NOMO-1 treated with DMSO at 0.1 percent for 48 hours (cell line): ENCODE measurements at regions not wholly inside any gene's neighbourhood (a gene's known extent, or its start where the extent isn't known, plus 50 kb on each side); places are given as distances from the start of the nearest gene placed in this dataset.
A peak's percentile ranks its signal among the peaks of the same experiment; 100 is the strongest.
"Not testable (repeated sequence)": the region's sequence is repeated elsewhere in the genome, so short reads cannot be mapped to it uniquely, and the experiment has no call there.

Source experiments
- DNase-seq: peaks from one replicate; lab custom pipeline; 2025; ENCODE audit not compliant: unreplicated experiment; lab: John Stamatoyannopoulos, UW

GRCh38 chr12:131447636-131448035 lies 263.3 kb upstream of the SFSWAP start:
- DNase-seq = not testable (repeated sequence)

DNA sequence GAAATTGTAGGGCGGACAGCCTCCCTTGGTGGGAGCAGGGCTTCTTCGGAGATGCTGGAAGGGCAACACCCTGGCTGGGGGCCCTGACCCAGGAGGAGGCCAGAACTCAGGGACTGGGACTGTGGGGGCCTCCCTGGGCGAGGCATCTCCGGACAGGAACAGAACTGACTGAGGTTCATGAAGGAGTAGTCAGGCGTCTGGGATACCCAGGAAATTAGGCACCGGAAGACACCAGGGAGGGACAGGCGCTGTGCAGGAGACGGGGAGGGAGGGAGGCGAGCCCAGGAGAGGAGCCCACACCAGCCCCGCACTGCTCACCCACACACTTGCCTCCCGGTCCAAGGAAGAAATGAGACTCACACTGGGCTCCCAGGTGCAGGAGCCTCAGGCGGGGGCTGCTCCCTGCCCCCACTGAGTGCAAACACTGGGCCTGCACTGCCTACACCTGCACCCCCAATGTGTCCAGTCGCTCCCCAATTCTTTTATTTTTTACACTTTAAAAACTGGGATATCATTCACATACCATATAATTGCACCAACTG lies 262.6 kb upstream of the SFSWAP start:
- no peak for DNase-seq

DNA sequence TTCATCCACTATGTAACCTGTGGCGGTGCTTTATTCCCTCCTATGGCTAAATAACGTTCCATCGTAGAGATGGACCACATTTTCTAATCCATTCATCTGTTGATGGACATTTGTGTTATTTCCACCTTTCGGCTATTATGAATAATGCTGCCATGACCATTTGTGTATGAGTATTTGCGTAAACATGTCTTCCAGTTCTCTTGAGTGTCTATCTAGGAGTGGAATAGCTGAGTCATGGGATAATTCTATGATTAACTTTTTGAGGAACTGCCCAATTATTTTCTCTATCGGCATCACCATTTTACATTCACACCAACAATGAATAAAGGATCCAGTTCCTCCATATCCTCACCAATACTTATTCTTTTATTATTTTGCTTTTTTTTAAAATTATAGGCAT lies 261.9 kb upstream of the SFSWAP start:
- DNase-seq = no peak

GRCh38 chr12:131452444-131452860 lies 258.4 kb upstream of the SFSWAP start:
- no peak for DNase-seq

DNA sequence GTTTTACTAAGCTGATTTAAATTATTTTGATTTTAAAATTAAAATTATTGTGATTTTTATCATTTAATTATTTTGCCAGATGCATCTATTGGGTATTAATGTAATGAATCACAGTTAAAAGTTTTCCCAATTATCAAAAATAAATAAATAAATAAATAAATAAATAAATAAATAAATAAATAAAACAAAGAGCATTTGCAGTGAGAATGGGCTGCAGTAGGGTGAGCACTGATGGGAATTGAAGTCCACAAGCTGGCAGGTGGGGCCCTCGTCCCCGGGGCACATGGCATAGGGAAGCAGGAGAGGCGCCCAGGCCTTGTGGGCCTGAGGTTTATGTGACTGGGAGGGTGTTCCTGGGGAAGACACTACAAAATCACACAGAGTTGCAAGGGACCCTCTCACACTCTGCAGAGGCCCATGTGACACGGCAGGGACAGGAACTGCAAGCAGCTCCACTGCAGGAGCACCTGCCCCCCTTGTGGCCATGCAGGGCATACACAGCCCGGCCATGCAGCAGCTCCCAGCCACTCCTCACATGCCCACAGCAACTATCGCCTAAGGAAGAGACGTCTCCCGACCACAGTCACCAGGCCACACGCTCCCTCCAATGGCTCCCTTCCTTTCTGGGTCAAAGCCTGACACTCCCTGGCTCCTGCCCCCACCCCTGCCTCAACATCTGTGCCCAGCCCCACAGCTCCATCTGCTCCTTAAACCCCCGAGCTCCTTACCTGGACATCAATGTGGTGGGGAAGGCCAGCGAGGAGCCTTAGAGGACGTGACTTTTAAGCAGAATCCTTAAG lies 256.3 kb upstream of the SFSWAP start:
- DNase-seq = peak; percentile 33

GRCh38 chr12:131455218-131455506 lies 255.7 kb upstream of the SFSWAP start:
- DNase-seq = no peak

GRCh38 chr12:131455581-131456110 lies 255.2 kb upstream of the SFSWAP start:
- no peak for DNase-seq

- no peak for DNase-seq
Observed at GRCh38 chr12:131456301-131457027, 254.4 kb upstream of the SFSWAP start.

GRCh38 chr12:131457028-131457310 lies 253.9 kb upstream of the SFSWAP start:
- DNase-seq = no peak

DNA sequence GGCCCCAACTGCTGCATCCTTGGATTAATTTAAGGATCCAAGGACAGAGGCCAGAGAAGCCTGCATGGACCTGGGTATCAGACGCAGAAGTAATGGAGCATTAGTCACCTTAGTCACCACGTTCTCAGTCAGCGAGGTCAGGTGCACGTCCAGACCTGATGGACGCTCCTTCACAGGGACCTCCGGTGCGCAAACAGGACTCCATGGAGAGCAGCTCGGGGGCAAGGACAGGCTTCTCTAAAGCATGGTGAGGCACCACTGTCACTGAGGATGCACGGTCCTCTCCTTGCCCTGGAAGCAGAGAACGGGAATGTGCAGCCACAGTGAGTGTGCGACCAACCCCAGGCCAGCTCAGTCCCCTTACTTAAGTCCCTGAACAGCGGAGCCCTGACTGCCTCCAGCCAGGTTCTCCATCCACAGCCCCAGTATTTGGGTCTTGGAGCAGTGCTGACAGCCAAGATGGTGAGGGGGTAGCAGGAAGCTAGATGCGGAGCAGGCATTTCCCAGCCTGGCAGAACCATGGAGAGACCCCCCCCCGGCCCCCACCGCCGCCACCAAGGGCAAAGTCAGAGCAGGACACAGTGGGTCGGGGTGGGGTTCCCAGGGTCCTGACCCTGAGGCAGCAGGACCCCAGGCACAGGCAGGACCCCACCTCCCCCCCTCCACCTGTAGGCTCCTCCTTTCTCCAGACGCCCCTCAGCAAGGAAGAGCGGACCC lies 253.4 kb upstream of the SFSWAP start:
- no peak for DNase-seq

GRCh38 chr12:131458048-131458374 lies 252.9 kb upstream of the SFSWAP start:
- DNase-seq = no peak

DNA sequence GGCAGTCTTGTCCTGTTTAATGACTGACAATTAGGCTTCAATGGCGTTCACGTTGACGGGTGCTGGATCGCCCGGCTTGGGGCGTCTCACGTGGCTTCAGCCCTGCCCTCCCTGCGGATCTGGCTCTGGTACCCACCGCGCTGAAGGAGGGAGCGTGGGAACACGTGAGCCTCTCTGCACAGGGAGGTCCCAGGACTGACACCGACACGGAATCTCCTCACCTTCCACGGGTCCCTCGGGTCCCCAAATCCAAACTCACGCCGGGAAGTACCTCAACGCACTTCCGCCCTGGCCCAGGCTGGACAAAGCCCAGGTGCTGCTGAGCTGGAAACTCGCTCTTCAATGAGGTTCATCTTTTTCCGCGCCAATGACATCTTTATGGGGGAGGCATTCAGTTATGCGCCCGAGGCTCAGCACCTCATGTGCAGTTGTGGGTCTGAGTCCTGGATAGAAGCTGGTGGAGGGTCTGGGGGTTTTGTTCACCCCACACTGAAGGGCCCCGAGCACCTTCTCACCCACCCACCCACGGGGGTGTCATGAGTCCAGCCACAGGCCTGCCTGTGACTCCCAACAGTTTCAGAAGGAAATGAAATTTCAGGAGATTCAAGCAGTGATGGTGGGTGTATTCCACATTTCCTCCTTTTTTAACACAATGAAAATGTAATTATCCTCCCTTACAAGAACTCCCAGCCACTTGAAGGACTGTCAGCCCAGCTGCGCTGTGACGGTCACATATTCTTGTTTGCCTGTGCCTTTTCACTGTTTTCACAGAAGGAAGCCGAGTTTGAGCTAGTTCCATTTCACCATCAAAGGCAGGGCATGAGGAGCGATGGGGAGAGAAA lies 251.7 kb upstream of the SFSWAP start:
- DNase-seq = no peak

DNA sequence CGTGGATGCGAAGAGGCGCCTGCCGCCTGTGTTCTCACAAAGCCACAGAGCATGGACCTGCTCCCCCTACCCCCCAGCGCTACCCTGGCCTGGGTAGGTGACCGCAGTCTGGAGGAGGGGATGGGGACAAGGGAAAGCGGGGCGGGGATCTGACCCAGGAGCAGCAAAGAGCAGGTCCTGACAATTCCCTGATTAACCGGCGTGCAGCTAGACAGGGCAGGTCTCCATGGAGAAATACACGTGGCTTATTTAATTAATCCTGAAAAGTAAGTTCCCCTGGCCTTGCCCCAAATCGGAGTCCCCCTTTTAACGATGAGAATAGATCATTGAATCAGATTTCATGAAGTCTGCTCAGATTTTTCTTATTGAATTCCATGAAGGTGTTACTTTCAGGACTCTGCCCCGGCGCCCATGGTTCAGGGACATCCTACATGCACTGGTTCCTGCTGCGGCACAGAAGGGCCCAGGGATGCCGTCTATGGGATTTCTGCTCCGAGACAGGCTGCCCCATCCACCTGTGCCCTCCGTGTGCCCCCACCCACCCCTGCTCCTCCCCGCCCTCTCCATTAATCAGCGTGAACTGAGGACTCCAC lies 251.0 kb upstream of the SFSWAP start:
- no peak for DNase-seq

- no peak for DNase-seq
Observed at GRCh38 chr12:131460520-131460919, 250.4 kb upstream of the SFSWAP start.

GRCh38 chr12:131461096-131461495 lies 249.8 kb upstream of the SFSWAP start:
- no peak for DNase-seq

- no peak for DNase-seq
Observed at GRCh38 chr12:131463174-131463573, 247.7 kb upstream of the SFSWAP start.

DNA sequence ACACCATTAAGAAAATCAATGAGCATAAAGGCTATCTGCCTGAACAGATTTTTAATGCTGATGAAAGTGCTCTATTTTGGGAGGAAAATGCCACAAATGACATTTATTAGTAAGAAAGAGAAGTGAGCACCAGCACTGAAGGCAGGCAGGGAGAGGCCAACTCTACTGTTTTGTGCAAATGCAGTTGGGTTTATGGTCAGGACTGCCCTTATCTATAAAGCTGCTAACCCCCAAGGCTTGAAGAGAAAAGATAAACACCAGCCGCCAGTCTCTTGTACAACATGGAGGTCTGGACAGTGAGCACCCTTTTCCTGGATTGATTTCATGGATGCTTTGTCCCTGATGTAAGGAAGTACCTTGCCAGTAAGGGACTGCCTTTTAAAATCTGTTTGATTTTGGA lies 246.8 kb upstream of the SFSWAP start:
- no peak for DNase-seq

GRCh38 chr12:131466306-131466705 lies 244.6 kb upstream of the SFSWAP start:
- no peak for DNase-seq

GRCh38 chr12:131466932-131467331 lies 244.0 kb upstream of the SFSWAP start:
- DNase-seq = no peak

GRCh38 chr12:131468206-131468605 lies 242.7 kb upstream of the SFSWAP start:
- DNase-seq = no peak

DNA sequence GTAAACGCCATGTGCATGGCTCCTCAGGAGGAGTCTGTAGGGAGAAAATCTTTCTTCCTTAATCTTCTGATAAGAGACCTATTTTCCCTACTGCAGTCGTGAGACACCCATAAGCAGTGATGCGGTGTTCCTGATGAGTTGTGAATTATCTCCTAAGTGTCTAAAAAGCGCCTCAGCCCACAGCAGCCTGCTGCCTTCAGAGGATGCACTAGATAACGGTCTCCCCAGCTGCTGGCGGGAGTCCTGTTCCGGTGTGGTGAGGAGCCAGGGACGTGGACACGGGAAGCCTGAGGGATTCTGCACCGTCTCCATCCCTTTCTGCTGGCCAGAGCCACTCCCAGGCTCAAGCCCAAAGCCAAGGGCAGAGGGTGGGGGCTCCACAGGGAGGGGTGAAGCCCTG lies 240.9 kb upstream of the SFSWAP start:
- DNase-seq = not testable (repeated sequence)
